ENCODE measurements at regions not wholly inside any gene's neighbourhood (a gene's known extent, or its start where the extent isn't known, plus 50 kb on each side); places are given as distances from the start of the nearest gene placed in this dataset.

DNA sequence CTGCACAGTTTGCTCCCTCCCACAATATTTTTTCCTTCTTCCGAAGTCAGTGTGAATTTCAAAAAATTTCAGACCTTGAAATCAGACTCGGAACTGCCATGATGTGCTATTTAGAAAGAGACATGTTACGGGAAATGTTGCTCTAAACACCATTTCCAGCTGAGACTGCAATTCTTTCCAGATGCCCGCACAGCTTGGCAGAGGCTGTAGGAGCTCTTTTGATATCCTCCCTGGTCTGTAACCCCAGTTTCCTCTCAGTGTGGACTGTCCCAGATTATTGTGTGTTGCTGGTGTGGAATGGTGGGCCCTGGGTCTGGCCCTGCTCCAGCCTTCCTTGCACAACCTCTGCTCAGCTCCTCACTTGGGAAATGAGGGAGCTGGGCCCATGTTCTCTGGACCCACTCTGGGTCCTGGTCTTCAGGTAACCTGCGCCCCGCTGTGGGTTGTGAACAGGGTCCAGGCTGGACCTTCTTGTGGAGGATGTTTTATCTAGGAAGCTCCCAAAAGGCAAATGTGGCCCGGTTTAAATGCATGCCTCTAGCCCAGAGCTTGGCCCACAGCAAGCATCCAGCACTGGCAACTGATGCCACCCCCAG, 172.8 kb upstream of the CXCL12 start:
- DNase-seq, result no peak
- WGBS, 2 donors, result 88 to 90% methylated on average over 7 of the region's 7 CpGs
- H3K27ac ChIP-seq, result no peak overlapping the region
- H3K4me1 ChIP-seq, result no peaks in the 10 kb centered on the region
- TF ChIP-seq, protein P1, sequence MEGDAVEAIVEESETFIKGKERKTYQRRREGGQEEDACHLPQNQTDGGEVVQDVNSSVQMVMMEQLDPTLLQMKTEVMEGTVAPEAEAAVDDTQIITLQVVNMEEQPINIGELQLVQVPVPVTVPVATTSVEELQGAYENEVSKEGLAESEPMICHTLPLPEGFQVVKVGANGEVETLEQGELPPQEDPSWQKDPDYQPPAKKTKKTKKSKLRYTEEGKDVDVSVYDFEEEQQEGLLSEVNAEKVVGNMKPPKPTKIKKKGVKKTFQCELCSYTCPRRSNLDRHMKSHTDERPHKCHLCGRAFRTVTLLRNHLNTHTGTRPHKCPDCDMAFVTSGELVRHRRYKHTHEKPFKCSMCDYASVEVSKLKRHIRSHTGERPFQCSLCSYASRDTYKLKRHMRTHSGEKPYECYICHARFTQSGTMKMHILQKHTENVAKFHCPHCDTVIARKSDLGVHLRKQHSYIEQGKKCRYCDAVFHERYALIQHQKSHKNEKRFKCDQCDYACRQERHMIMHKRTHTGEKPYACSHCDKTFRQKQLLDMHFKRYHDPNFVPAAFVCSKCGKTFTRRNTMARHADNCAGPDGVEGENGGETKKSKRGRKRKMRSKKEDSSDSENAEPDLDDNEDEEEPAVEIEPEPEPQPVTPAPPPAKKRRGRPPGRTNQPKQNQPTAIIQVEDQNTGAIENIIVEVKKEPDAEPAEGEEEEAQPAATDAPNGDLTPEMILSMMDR (IDR thresholded peaks at IDR 0.05), result no peak
- peaks cover 0 to 11% (median 0%) of the 10 kb centered on the region in 7 donors for H3K27me3 ChIP-seq
- no peaks in the 10 kb centered on the region for H3K9me3 ChIP-seq
- no peaks in the 10 kb centered on the region for H3K36me3 ChIP-seq
- no peak for ATAC-seq
- H3K4me3 ChIP-seq, result no peak overlapping the region
- intact Hi-C loops (cut with DNase I), result no loop called here

DNA sequence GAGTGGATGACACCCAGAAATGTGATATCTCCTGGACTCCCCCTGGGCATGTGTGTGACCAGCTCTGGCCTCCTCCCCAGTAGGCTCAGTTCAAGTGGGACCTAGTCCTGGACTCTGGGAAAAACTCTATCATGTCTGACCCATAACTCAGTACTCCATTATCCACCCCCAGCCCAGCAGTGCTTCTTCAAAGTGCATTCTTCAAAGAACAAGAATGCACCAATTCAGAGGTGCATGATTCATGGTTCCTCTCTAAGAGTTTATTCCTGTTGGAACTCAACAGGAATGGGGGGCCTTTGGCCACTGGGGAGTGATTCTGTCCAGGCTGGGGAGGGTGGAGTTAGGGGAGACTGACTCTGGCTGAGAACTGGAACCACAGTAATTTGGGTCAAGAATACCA, 173.6 kb upstream of the CXCL12 start:
- DNase-seq (no peak), ATAC-seq (no peak)
- Histone ChIP-seq H3K27ac (no peak overlapping the region), H3K4me1 (no peaks in the 10 kb centered on the region), H3K4me3 (no peak overlapping the region), H3K36me3 (no peaks in the 10 kb centered on the region), H3K9me3 (no peaks in the 10 kb centered on the region), H3K27me3 (peaks cover 0 to 11% (median 0%) of the 10 kb centered on the region in 7 donors)
- intact Hi-C loops (cut with DNase I), result no loop called here
- TF ChIP-seq, protein P1 (IDR thresholded peaks at IDR 0.05), result no peak

DNA sequence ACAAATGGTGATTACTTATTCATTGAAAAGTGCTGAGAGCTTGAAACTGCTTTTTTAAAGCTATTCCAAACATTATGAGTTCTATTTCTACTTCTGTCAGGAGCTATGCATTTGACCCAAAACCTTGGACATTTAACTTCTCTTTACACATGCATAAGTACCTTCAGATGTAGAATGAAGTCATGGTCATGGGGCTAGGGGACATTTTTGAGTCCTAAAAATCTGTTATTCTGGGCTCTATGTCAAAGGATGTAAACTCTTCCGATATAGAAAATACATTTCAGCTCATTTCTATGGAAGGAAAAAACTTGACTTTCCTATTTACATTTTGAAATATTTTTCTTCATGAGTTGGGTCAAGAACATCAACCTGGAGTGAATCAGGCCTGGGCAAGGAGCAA, 179.5 kb upstream of the CXCL12 start:
- WGBS, 2 donors, result 92 to 94% methylated on average over 1 of the region's 1 CpG
- no peaks in the 10 kb centered on the region for H3K9me3 ChIP-seq
- H3K4me1 ChIP-seq, result peaks cover 0 to 4% (median 0%) of the 10 kb centered on the region in 9 donors
- DNase-seq (no peak), ATAC-seq (no peak)
- no peak overlapping the region for H3K27ac ChIP-seq
- intact Hi-C loops (cut with DNase I), result no loop called here
- TF ChIP-seq, protein P1 (IDR thresholded peaks at IDR 0.05), result no peak
- no peaks in the 10 kb centered on the region for H3K36me3 ChIP-seq
- H3K27me3 ChIP-seq, result peaks cover 0 to 10% (median 0%) of the 10 kb centered on the region in 7 donors
- no peak overlapping the region for H3K4me3 ChIP-seq

DNA sequence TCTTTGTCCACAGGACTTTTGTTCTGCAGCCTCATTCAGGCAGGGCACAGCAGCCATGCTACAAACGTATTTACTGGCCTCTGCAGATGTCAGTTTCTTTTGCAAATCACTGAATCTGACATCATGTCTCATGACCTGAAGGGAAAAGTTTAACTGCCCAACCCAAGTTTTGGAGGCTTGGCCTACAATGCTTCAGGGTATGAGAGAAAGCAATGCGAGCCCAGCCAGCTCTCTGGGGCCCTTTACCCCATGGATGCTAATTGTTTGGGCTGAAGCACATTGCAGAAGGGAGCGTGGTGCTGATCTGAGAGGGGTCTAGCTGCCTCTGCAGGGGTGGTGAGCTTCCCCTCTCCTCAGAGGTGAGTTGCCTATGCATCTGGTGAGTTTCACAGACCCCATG, 179.9 kb upstream of the CXCL12 start:
- no peak for ATAC-seq

More for the DNA sequence above, 179.9 kb upstream of the CXCL12 start:
- intact Hi-C loops (cut with DNase I), result no loop called here
- no peaks in the 10 kb centered on the region for H3K36me3 ChIP-seq
- H3K4me3 ChIP-seq, result no peak overlapping the region
- H3K9me3 ChIP-seq, result no peaks in the 10 kb centered on the region
- H3K27me3 ChIP-seq, result peaks cover 0 to 9% (median 0%) of the 10 kb centered on the region in 7 donors
- H3K4me1 ChIP-seq, result peaks cover 0 to 8% (median 0%) of the 10 kb centered on the region in 9 donors
- 61 to 80% methylated on average over 3 of the region's 3 CpGs for WGBS, 2 donors
- no peak for DNase-seq
- TF ChIP-seq, protein P1 (IDR thresholded peaks at IDR 0.05), result no peak
- H3K27ac ChIP-seq, result no peak overlapping the region

Data from heart right ventricle (tissue), 16 donors.